VCaP (cell line): ENCODE measurements at regions not wholly inside any gene's neighbourhood (a gene's known extent, or its start where the extent isn't known, plus 50 kb on each side); places are given as distances from the start of the nearest gene placed in this dataset.

Experiments
- H3K27ac ChIP-seq: fragments of 450-650 bp; 2 replicates; pipeline ENCODE4 v1.5.1; 2017
- CTCF ChIP-seq: fragments of 450-650 bp; conservative IDR thresholded peaks from 2 replicates; pipeline ENCODE4 v1.5.1; 2017; ENCODE audit warnings: mild to moderate bottlenecking, moderate library complexity

- H3K27ac ChIP-seq = no peak overlapping the region
- no peak for TF ChIP-seq CTCF
Observed at GRCh38 chr6:1002989-1003388, 308.9 kb upstream of the FOXQ1 start.

- no peak for TF ChIP-seq CTCF
Observed at GRCh38 chr6:1001655-1002349, 308.9 kb upstream of the EXOC2 start.

GRCh38 chr6:999552-999951, 306.6 kb upstream of the EXOC2 start:
- no peak overlapping the region for H3K27ac ChIP-seq
- no peak for TF ChIP-seq CTCF

More at GRCh38 chr6:1001655-1002349, 308.9 kb upstream of the EXOC2 start:
- no peak overlapping the region for H3K27ac ChIP-seq

- H3K27ac ChIP-seq = no peak overlapping the region
- no peak for TF ChIP-seq CTCF
Observed at GRCh38 chr6:998551-998950, 305.6 kb upstream of the EXOC2 start.

- H3K27ac ChIP-seq = no peak overlapping the region
Observed at GRCh38 chr6:996271-996852, 303.4 kb upstream of the EXOC2 start.

DNA sequence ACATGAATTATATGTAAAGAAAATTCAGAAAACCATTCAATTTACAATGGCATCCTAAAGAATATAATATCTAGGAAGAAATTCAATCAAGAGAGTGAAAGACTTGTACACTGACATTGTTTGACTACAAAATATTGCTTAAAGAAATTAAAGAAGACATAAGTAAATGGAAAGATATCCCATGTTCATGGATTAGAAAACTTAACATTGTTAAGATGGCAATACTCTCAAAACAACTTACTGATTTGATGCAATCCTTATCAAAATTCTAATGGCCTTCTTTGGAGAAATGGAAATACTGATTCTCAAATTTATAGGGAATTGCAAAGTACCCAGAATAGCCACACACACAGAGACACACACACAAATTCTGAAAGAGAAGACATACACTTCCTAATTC, 298.3 kb upstream of the EXOC2 start:
- TF ChIP-seq CTCF = no peak
- no peak overlapping the region for H3K27ac ChIP-seq

More at GRCh38 chr6:996271-996852, 303.4 kb upstream of the EXOC2 start:
- TF ChIP-seq CTCF = no peak

- TF ChIP-seq CTCF = no peak
- no peak overlapping the region for H3K27ac ChIP-seq
Observed at GRCh38 chr6:984031-984430, 291.1 kb upstream of the EXOC2 start.
